ENCODE measurements at regions not wholly inside any gene's neighbourhood (a gene's known extent, or its start where the extent isn't known, plus 50 kb on each side); places are given as distances from the start of the nearest gene placed in this dataset.
A peak's percentile ranks its signal among the peaks of the same experiment; 100 is the strongest.

DNA sequence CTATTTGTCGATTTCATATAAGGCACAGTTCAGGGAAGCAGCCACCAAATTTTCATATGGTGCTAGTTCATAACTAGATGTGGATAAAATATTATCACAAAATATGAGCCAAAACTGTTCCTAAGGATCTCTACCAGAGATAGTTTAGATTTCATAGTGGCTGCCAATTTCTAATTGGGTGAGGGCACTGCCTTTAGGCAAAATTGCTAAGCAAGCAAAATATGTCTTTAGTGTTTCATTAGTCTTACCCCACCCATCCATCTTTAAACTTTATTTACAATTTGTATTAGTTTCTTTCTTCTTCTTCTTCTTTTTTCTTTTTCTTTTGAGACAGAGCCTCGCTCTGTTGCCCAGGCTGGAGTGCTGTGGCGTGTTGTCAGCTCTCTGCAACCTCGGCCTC, 77.1 kb upstream of the SLC4A10 start:
- POLR2A ChIA-PET (ENCODE audit: unreplicated experiment): no interaction called here
- Histone ChIP-seq H3K4me1 (ENCODE audit: control insufficient read depth, insufficient read depth, low read length) (no peaks in the 10 kb centered on the region), H2BK5ac (ENCODE audit: low read depth, low read length, poor library complexity, severe bottlenecking) (no peak overlapping the region), H3K9me1 (ENCODE audit: insufficient read depth, low read length) (no peaks in the 10 kb centered on the region), H3K14ac (replicated peaks; ENCODE audit: low read depth, low read length) (no peak overlapping the region), H3K4me2 (ENCODE audit: low read depth, low read length) (no peak overlapping the region), H4K8ac (ENCODE audit: low read depth in 2 of 2, low read length in 2 of 2) (no peak overlapping the region), H3K9ac (ENCODE audit: low read depth, low read length) (no peak overlapping the region), H4K5ac (ENCODE audit: low read depth, low read length) (no peak overlapping the region), H2AFZ (replicated peaks; ENCODE audit: low read length, poor library complexity) (no peak overlapping the region), H3K56ac (ENCODE audit: extremely low read depth, insufficient read depth, low read length) (no peak overlapping the region), H3K4ac (ENCODE audit: low read depth, low read length) (no peak overlapping the region), H4K20me1 (ENCODE audit: insufficient read depth, low read length) (no peaks in the 10 kb centered on the region), H3K27me3 (ENCODE audit: control insufficient read depth, insufficient read depth, low read length) (no peaks in the 10 kb centered on the region), H2BK20ac (ENCODE audit: low read depth, low read length) (no peak overlapping the region), H3K79me1 (ENCODE audit: low read depth in 1 of 2, low read length in 2 of 2) (no peaks in the 10 kb centered on the region), H2BK120ac (ENCODE audit: low read depth, low read length) (no peak overlapping the region), H3K36me3 (ENCODE audit: control insufficient read depth, insufficient read depth, low read length) (no peaks in the 10 kb centered on the region), H3K23ac (ENCODE audit: low read depth, low read length) (no peak overlapping the region), H3K4me3 (ENCODE audit: insufficient read depth, low read depth, low read length) (no peak overlapping the region), H2AK9ac (replicated peaks; ENCODE audit: low read depth, low read length, poor library complexity) (no peak overlapping the region), H3K27ac (ENCODE audit: insufficient read depth, low read length) (no peak overlapping the region), H2BK15ac (ENCODE audit: low read depth, low read length) (no peak overlapping the region), H2AK5ac (ENCODE audit: low read depth, low read length) (no peak overlapping the region), H3K9me3 (ENCODE audit: control insufficient read depth, insufficient read depth, low read length) (no peaks in the 10 kb centered on the region), H4K91ac (ENCODE audit: insufficient read depth, low read depth, low read length) (no peak overlapping the region), H3K18ac (ENCODE audit: low read depth, low read length) (no peak overlapping the region)
- intact Hi-C loops (cut with micrococcal nuclease) (no loop called here), dilution Hi-C loops (cut with HindIII; ENCODE audit: low sequenced_read_pairs, unreplicated experiment) (no loop called here), in situ Hi-C loops (cut with MboI; ENCODE audit: low sequenced_read_pairs) (no loop called here)
- no TSS peak for BruUV-seq (replicated peaks)
- DNase-seq (no peak), ATAC-seq (ENCODE audit: low read depth) (no peak)
- CTCF ChIA-PET: no interaction called here
- TF ChIP-seq, protein P1, sequence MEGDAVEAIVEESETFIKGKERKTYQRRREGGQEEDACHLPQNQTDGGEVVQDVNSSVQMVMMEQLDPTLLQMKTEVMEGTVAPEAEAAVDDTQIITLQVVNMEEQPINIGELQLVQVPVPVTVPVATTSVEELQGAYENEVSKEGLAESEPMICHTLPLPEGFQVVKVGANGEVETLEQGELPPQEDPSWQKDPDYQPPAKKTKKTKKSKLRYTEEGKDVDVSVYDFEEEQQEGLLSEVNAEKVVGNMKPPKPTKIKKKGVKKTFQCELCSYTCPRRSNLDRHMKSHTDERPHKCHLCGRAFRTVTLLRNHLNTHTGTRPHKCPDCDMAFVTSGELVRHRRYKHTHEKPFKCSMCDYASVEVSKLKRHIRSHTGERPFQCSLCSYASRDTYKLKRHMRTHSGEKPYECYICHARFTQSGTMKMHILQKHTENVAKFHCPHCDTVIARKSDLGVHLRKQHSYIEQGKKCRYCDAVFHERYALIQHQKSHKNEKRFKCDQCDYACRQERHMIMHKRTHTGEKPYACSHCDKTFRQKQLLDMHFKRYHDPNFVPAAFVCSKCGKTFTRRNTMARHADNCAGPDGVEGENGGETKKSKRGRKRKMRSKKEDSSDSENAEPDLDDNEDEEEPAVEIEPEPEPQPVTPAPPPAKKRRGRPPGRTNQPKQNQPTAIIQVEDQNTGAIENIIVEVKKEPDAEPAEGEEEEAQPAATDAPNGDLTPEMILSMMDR (conservative IDR thresholded peaks at IDR 0.05; ENCODE audit: low read depth, low read length): no peak
- peak; percentile 51 for TF ChIP-seq MAFK (IDR thresholded peaks at IDR 0.05; ENCODE audit: low read depth, low read length)
- WGBS, 2 experiments (ENCODE audit: extremely low coverage in 2 of 2, insufficient read length in 1 of 2): no CpG with 5 or more reads among the region's 4 CpGs
